Astrocyte of the spinal cord (primary cell): ENCODE measurements at regions not wholly inside any gene's neighbourhood (a gene's known extent, or its start where the extent isn't known, plus 50 kb on each side); places are given as distances from the start of the nearest gene placed in this dataset.

Experiments used
- DNase-seq: peaks from one replicate; pipeline ENCODE4 v3.0.0; 2011; ENCODE audit warnings: low read depth, low spot score
- H3K4me3 ChIP-seq: 2 replicates; pipeline ENCODE4 v1.5.1; 2011; ENCODE audit warnings: low read depth, mild to moderate bottlenecking, low read length, moderate library complexity
- CTCF ChIP-seq: IDR thresholded peaks from 2 replicates; pipeline ENCODE4 v1.5.1; 2012; ENCODE audit warnings: low read depth, mild to moderate bottlenecking, low read length, inconsistent platforms
- in situ Hi-C: cut with HindIII; loops from 2 replicates; pipeline ENCODE4 v1.10.0; 2017; ENCODE audit warnings: low sequenced_read_pairs

GRCh38 chr2:78061732-78062131, 539.6 kb upstream of the LRRTM4 start:
- DNase-seq, result no peak
- no peak overlapping the region for H3K4me3 ChIP-seq
- TF ChIP-seq CTCF, result no peak
- in situ Hi-C loops, result no loop called here

GRCh38 chr2:78063246-78064020, 541.3 kb upstream of the LRRTM4 start:
- no peak overlapping the region for H3K4me3 ChIP-seq
- in situ Hi-C loops, result no loop called here
- TF ChIP-seq CTCF, result no peak
- no peak for DNase-seq

- TF ChIP-seq CTCF, result no peak
- H3K4me3 ChIP-seq, result no peak overlapping the region
- no peak for DNase-seq
- in situ Hi-C loops, result no loop called here
These were observed 543.2 kb upstream of the LRRTM4 start for GRCh38 chr2:78065366-78065765.

- no peak overlapping the region for H3K4me3 ChIP-seq
- no peak for DNase-seq
- in situ Hi-C loops, result no loop called here
- TF ChIP-seq CTCF, result no peak
These were observed 546.6 kb upstream of the LRRTM4 start for GRCh38 chr2:78068808-78069207.

GRCh38 chr2:78070693-78071092, 548.5 kb upstream of the LRRTM4 start:
- in situ Hi-C loops, result no loop called here
- no peak for TF ChIP-seq CTCF
- no peak for DNase-seq
- no peak overlapping the region for H3K4me3 ChIP-seq

- DNase-seq, result no peak
- in situ Hi-C loops, result no loop called here
- H3K4me3 ChIP-seq, result no peak overlapping the region
- no peak for TF ChIP-seq CTCF
These were observed 555.5 kb upstream of the LRRTM4 start for GRCh38 chr2:78077633-78078032.
